Neural cell (in vitro differentiated cells): ENCODE measurements at regions not wholly inside any gene's neighbourhood (a gene's known extent, or its start where the extent isn't known, plus 50 kb on each side); places are given as distances from the start of the nearest gene placed in this dataset.

Experiments used
- H2AFZ ChIP-seq: fragments of 200-600, 300-800 bp; sonication (generic), shearing (Covaris generic); 2 replicates; pipeline ENCODE4 v1.6.0; 2014; ENCODE audit warnings: low read depth, mild to moderate bottlenecking, antibody characterized with exemption, low read length, moderate library complexity
- H3F3A ChIP-seq: fragments of 200-600 bp; shearing (Covaris generic); 2 replicates; pipeline ENCODE4 v1.6.1; 2016; ENCODE audit warnings: mild to moderate bottlenecking, moderate library complexity, mixed read lengths, antibody characterized with exemption, low read length; ENCODE audit not compliant: insufficient read depth, poor library complexity, severe bottlenecking
- H3K27ac ChIP-seq: fragments of 200-600, 300-800 bp; sonication (generic), shearing (Covaris generic); 2 replicates; pipeline ENCODE4 v1.5.1; 2014; ENCODE audit warnings: mild to moderate bottlenecking, low read length, moderate library complexity
- H3K27me3 ChIP-seq: fragments of 300-800, 200-600 bp; sonication (generic), shearing (Covaris generic); 2 replicates; pipeline ENCODE4 v1.6.0; 2014; ENCODE audit warnings: mild to moderate bottlenecking, low read depth, low read length, moderate library complexity; ENCODE audit not compliant: insufficient read depth
- H3K36me3 ChIP-seq: fragments of 300-800, 200-600 bp; sonication (generic), shearing (Covaris generic); 2 replicates; pipeline ENCODE4 v1.5.1; 2014; ENCODE audit warnings: mild to moderate bottlenecking, antibody characterized with exemption, low read length, moderate library complexity; ENCODE audit not compliant: insufficient read depth
- H3K4me2 ChIP-seq: fragments of 300-800, 200-600 bp; sonication (generic), shearing (Covaris generic); 2 replicates; pipeline ENCODE4 v1.6.0; 2014; ENCODE audit warnings: mild to moderate bottlenecking, low read length
- H3K4me3 ChIP-seq: fragments of 300-800, 200-600 bp; sonication (generic), shearing (Covaris generic); 2 replicates; pipeline ENCODE4 v1.5.1; 2014; ENCODE audit warnings: mild to moderate bottlenecking, low read length, moderate library complexity
- H3K79me2 ChIP-seq: fragments of 200-600 bp; shearing (Covaris generic); replicated peaks from 2 replicates; pipeline ENCODE4 v1.6.0; 2014; ENCODE audit warnings: mild to moderate bottlenecking, low read length, moderate library complexity; ENCODE audit not compliant: insufficient read depth
- H3K9ac ChIP-seq: fragments of 300-800, 200-600 bp; sonication (generic), shearing (Covaris generic); 2 replicates; pipeline ENCODE4 v1.6.1; 2016; ENCODE audit warnings: mild to moderate bottlenecking, low read length, mixed read lengths
- H3K9me2 ChIP-seq: fragments of 200-600 bp; shearing (Covaris generic); 2 replicates; pipeline ENCODE4 v1.6.1; 2016; ENCODE audit warnings: mild to moderate bottlenecking, low read length, mixed read lengths; ENCODE audit not compliant: insufficient read depth
- H3K9me3 ChIP-seq: fragments of 200-600, 300-800 bp; sonication (generic), shearing (Covaris generic); 2 replicates; pipeline ENCODE4 v1.6.1; 2016; ENCODE audit warnings: mild to moderate bottlenecking, mixed run types, low read length, moderate library complexity, mixed read lengths
- H4K20me1 ChIP-seq: fragments of 200-600 bp; shearing (Covaris generic); 2 replicates; pipeline ENCODE4 v1.6.1; 2016; ENCODE audit warnings: mild to moderate bottlenecking, mixed run types; ENCODE audit not compliant: insufficient read depth
- EP300 ChIP-seq: fragments of 450-650 bp; conservative IDR thresholded peaks from 2 replicates; pipeline ENCODE4 v1.6.1; 2014; ENCODE audit warnings: antibody characterized with exemption, mild to moderate bottlenecking, moderate library complexity; ENCODE audit not compliant: poor library complexity, severe bottlenecking
- EZH2 ChIP-seq: fragments of 200-600, 300-800 bp; shearing (Covaris generic), sonication (generic); IDR thresholded peaks from 2 replicates; pipeline ENCODE4 v1.6.1; 2014; ENCODE audit warnings: antibody characterized with exemption, low read length, borderline replicate concordance, mild to moderate bottlenecking; ENCODE audit not compliant: insufficient read depth, poor library complexity, severe bottlenecking
- MXI1 ChIP-seq: fragments of 450-650 bp; conservative IDR thresholded peaks from 2 replicates; pipeline ENCODE4 v1.6.1; 2014; ENCODE audit warnings: antibody characterized with exemption, mild to moderate bottlenecking; ENCODE audit not compliant: poor library complexity, severe bottlenecking
- POLR2AphosphoS5 ChIP-seq: IDR thresholded peaks from 2 replicates; pipeline ENCODE4 v1.6.1; 2012
- RAD21 ChIP-seq: fragments of 450-650 bp; conservative IDR thresholded peaks from 2 replicates; pipeline ENCODE4 v1.6.1; 2014; ENCODE audit warnings: antibody characterized with exemption, mild to moderate bottlenecking, moderate library complexity
- SMC3 ChIP-seq: fragments of 450-650 bp; conservative IDR thresholded peaks from 2 replicates; pipeline ENCODE4 v1.6.1; 2014; ENCODE audit warnings: antibody characterized with exemption, mild to moderate bottlenecking, moderate library complexity; ENCODE audit not compliant: poor library complexity
- TAF1 ChIP-seq: IDR thresholded peaks from 2 replicates; pipeline ENCODE4 v1.6.1; 2012; ENCODE audit warnings: low read depth
- TF ChIP-seq, protein P1 (sequence below): fragments of 450-650 bp; IDR thresholded peaks from 2 replicates; pipeline ENCODE4 v1.5.1; 2014; ENCODE audit warnings: antibody characterized with exemption, mild to moderate bottlenecking, moderate library complexity; ENCODE audit not compliant: poor library complexity, severe bottlenecking
- TF ChIP-seq, protein P2 (sequence below): IDR thresholded peaks from 2 replicates; pipeline ENCODE4 v1.6.1; 2012; ENCODE audit warnings: borderline replicate concordance

DNA sequence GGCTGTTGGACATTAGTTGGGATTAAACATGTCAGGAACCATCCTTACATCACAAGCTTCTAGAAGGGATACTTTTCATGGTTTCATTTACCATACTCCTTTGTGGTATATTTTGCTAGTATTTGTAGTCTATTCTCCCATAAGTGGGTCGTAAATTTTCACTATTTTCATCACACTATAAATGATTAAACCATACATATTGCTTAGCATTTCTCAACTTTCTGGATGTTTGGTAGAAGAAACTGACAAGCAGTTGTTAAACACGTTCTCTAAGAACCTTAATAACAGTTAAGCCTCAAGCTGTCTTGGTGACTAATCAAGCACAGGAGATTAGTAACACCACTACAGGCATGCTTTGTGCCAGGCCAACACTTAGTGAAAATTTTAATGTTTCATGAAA, 375.5 kb downstream of the NAF1 start:
- no peaks in the 10 kb centered on the region for H3F3A ChIP-seq
- H4K20me1 ChIP-seq, result no peaks in the 10 kb centered on the region
- H3K9ac ChIP-seq, result no peak overlapping the region
- no peak overlapping the region for H2AFZ ChIP-seq
- no peaks in the 10 kb centered on the region for H3K9me3 ChIP-seq
- no peaks in the 10 kb centered on the region for H3K79me2 ChIP-seq
- no peaks in the 10 kb centered on the region for H3K27me3 ChIP-seq
- H3K4me2 ChIP-seq, result no peak overlapping the region
- H3K9me2 ChIP-seq, result no peaks in the 10 kb centered on the region
- no peaks in the 10 kb centered on the region for H3K36me3 ChIP-seq
- no peak overlapping the region for H3K4me3 ChIP-seq
- no peak overlapping the region for H3K27ac ChIP-seq
- TF ChIP-seq EZH2 (no peak), SMC3 (no peak), POLR2AphosphoS5 (no peak), RAD21 (no peak), EP300 (no peak), TAF1 (no peak), MXI1 (no peak)
- TF ChIP-seq, protein P1, sequence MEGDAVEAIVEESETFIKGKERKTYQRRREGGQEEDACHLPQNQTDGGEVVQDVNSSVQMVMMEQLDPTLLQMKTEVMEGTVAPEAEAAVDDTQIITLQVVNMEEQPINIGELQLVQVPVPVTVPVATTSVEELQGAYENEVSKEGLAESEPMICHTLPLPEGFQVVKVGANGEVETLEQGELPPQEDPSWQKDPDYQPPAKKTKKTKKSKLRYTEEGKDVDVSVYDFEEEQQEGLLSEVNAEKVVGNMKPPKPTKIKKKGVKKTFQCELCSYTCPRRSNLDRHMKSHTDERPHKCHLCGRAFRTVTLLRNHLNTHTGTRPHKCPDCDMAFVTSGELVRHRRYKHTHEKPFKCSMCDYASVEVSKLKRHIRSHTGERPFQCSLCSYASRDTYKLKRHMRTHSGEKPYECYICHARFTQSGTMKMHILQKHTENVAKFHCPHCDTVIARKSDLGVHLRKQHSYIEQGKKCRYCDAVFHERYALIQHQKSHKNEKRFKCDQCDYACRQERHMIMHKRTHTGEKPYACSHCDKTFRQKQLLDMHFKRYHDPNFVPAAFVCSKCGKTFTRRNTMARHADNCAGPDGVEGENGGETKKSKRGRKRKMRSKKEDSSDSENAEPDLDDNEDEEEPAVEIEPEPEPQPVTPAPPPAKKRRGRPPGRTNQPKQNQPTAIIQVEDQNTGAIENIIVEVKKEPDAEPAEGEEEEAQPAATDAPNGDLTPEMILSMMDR, result no peak
- TF ChIP-seq, protein P2, sequence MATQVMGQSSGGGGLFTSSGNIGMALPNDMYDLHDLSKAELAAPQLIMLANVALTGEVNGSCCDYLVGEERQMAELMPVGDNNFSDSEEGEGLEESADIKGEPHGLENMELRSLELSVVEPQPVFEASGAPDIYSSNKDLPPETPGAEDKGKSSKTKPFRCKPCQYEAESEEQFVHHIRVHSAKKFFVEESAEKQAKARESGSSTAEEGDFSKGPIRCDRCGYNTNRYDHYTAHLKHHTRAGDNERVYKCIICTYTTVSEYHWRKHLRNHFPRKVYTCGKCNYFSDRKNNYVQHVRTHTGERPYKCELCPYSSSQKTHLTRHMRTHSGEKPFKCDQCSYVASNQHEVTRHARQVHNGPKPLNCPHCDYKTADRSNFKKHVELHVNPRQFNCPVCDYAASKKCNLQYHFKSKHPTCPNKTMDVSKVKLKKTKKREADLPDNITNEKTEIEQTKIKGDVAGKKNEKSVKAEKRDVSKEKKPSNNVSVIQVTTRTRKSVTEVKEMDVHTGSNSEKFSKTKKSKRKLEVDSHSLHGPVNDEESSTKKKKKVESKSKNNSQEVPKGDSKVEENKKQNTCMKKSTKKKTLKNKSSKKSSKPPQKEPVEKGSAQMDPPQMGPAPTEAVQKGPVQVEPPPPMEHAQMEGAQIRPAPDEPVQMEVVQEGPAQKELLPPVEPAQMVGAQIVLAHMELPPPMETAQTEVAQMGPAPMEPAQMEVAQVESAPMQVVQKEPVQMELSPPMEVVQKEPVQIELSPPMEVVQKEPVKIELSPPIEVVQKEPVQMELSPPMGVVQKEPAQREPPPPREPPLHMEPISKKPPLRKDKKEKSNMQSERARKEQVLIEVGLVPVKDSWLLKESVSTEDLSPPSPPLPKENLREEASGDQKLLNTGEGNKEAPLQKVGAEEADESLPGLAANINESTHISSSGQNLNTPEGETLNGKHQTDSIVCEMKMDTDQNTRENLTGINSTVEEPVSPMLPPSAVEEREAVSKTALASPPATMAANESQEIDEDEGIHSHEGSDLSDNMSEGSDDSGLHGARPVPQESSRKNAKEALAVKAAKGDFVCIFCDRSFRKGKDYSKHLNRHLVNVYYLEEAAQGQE, result no peak

DNA sequence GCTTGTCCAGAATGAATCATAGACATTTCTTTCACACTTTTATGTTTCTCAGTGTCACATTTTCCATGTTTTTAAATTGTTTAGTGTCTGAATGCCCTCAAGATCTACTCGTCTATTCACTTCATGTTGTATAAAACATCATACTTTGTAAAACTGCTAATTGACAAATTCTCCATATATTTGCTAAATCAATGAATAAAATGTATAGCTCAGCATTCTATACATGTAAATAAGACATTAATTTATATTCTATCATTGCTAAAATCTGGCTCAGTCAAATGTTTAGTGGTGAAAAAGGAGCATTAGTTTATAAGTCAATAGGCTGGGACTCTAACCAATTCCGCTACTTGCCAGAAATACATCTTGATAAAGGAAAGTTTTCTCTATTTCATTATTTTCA, 379.6 kb downstream of the NAF1 start:
- Histone ChIP-seq H3K4me2 (no peak overlapping the region), H3K27me3 (no peaks in the 10 kb centered on the region), H3K36me3 (no peaks in the 10 kb centered on the region), H3K9me2 (no peaks in the 10 kb centered on the region), H3K79me2 (no peaks in the 10 kb centered on the region), H3K27ac (no peak overlapping the region), H3K4me3 (no peak overlapping the region), H2AFZ (no peak overlapping the region), H3F3A (no peaks in the 10 kb centered on the region), H4K20me1 (no peaks in the 10 kb centered on the region), H3K9me3 (no peaks in the 10 kb centered on the region), H3K9ac (no peak overlapping the region)
- TF ChIP-seq, protein P1, result no peak
- no peak for TF ChIP-seq TAF1
- no peak for TF ChIP-seq POLR2AphosphoS5
- TF ChIP-seq EZH2, result no peak
- no peak for TF ChIP-seq RAD21
- TF ChIP-seq EP300, result no peak
- no peak for TF ChIP-seq MXI1
- TF ChIP-seq, protein P2, result no peak
- no peak for TF ChIP-seq SMC3
